IMR-90 (cell line): ENCODE measurements at regions not wholly inside any gene's neighbourhood (a gene's known extent, or its start where the extent isn't known, plus 50 kb on each side); places are given as distances from the start of the nearest gene placed in this dataset.

ENCODE experiments used
- ATAC-seq: fragments of 200-7000 bp; cut with Tn5 transposase; 2 replicates; pipeline ENCODE4 v1.9.1; 2020; ENCODE audit warnings: low read depth, mild to moderate bottlenecking, moderate library complexity
- BruUV-seq: library from RNA; stranded (reverse); fragments of 400-500 nt; replicated peaks from 2 replicates; lab custom pipeline; 2021; lab: Mats Ljungman, UMichigan
- CTCF ChIA-PET: fragments of 300-600 bp; formaldehyde crosslinking; extraction: SDS; loops from one replicate; lab custom pipeline; 2021; ENCODE audit warnings: antibody characterized with exemption; lab: Yijun Ruan, JAX
- POLR2A ChIA-PET: fragments of 300-600 bp; sonication (Branson Sonifier 250); formaldehyde crosslinking; loops from one replicate; lab custom pipeline; 2022; ENCODE audit warnings: antibody characterized with exemption; ENCODE audit not compliant: unreplicated experiment; lab: Charles Lee
- DNase-seq: peaks from one replicate; pipeline ENCODE4 v3.0.0; 2013
- H2AFZ ChIP-seq: replicated peaks from 2 replicates; pipeline ENCODE3; 2013; ENCODE audit warnings: low read length, mild to moderate bottlenecking; ENCODE audit not compliant: poor library complexity
- H2AK5ac ChIP-seq: 2 replicates; pipeline ENCODE4 v1.6.1; 2013; ENCODE audit warnings: low read depth, low read length, inconsistent platforms
- H2AK9ac ChIP-seq: replicated peaks from 2 replicates; pipeline ENCODE3; 2013; ENCODE audit warnings: mild to moderate bottlenecking, low read depth, low read length, moderate library complexity; ENCODE audit not compliant: poor library complexity
- H2BK120ac ChIP-seq: 2 replicates; pipeline ENCODE4 v1.6.1; 2013; ENCODE audit warnings: low read depth, low read length, inconsistent platforms
- H2BK15ac ChIP-seq: 3 replicates; pipeline ENCODE4 v1.6.1; 2013; ENCODE audit warnings: low read depth, low read length, inconsistent platforms
- H2BK20ac ChIP-seq: 2 replicates; pipeline ENCODE4 v1.6.1; 2013; ENCODE audit warnings: low read depth, mild to moderate bottlenecking, inconsistent platforms, low read length, moderate library complexity
- H2BK5ac ChIP-seq: 2 replicates; pipeline ENCODE4 v1.6.1; 2013; ENCODE audit warnings: mild to moderate bottlenecking, low read depth, low read length, inconsistent platforms; ENCODE audit not compliant: poor library complexity, severe bottlenecking
- H3K14ac ChIP-seq: replicated peaks from 2 replicates; pipeline ENCODE4 v1.6.1; 2013; ENCODE audit warnings: low read depth, low read length, inconsistent platforms
- H3K18ac ChIP-seq: 2 replicates; pipeline ENCODE4 v1.6.1; 2013; ENCODE audit warnings: low read depth, low read length, control low read depth
- H3K23ac ChIP-seq: 2 replicates; pipeline ENCODE4 v1.6.1; 2013; ENCODE audit warnings: low read depth, low read length, inconsistent platforms
- H3K27ac ChIP-seq: 2 replicates; pipeline ENCODE4 v1.5.1; 2013; ENCODE audit warnings: mild to moderate bottlenecking, control low read depth, low read length; ENCODE audit not compliant: insufficient read depth
- H3K27me3 ChIP-seq: 2 replicates; pipeline ENCODE4 v1.6.1; 2013; ENCODE audit warnings: low read length; ENCODE audit not compliant: control insufficient read depth, insufficient read depth
- H3K36me3 ChIP-seq: 2 replicates; pipeline ENCODE4 v1.6.1; 2013; ENCODE audit warnings: low read length, mixed read lengths; ENCODE audit not compliant: control insufficient read depth, insufficient read depth
- H3K4ac ChIP-seq: 2 replicates; pipeline ENCODE4 v1.6.1; 2013; ENCODE audit warnings: low read depth, low read length, inconsistent platforms
- H3K4me1 ChIP-seq: 2 replicates; pipeline ENCODE4 v1.6.1; 2013; ENCODE audit warnings: low read length, mixed read lengths; ENCODE audit not compliant: control insufficient read depth, insufficient read depth
- H3K4me2 ChIP-seq: 2 replicates; pipeline ENCODE4 v1.6.1; 2013; ENCODE audit warnings: low read depth, mild to moderate bottlenecking, control low read depth, low read length, moderate library complexity
- H3K4me3 ChIP-seq: 2 replicates; pipeline ENCODE4 v1.5.1; 2013; ENCODE audit warnings: low read depth, mild to moderate bottlenecking, control low read depth, low read length, moderate library complexity; ENCODE audit not compliant: insufficient read depth
- H3K56ac ChIP-seq: 2 replicates; pipeline ENCODE4 v1.6.1; 2013; ENCODE audit warnings: low read length, inconsistent platforms; ENCODE audit not compliant: insufficient read depth; ENCODE audit errors: extremely low read depth
- H3K79me1 ChIP-seq, 2 experiments: 2 replicates each; pipeline ENCODE4 v1.6.1; 2013; ENCODE audit warnings: low read length in 2 of 2, inconsistent platforms in 1 of 2, low read depth in 1 of 2
- H3K9ac ChIP-seq: 2 replicates; pipeline ENCODE4 v1.6.1; 2013; ENCODE audit warnings: low read depth, low read length, control low read depth
- H3K9me1 ChIP-seq: 2 replicates; pipeline ENCODE4 v1.6.1; 2013; ENCODE audit warnings: low read length, inconsistent platforms; ENCODE audit not compliant: insufficient read depth
- H3K9me3 ChIP-seq: 2 replicates; pipeline ENCODE4 v1.6.1; 2013; ENCODE audit warnings: low read length; ENCODE audit not compliant: control insufficient read depth, insufficient read depth
- H4K20me1 ChIP-seq: 2 replicates; pipeline ENCODE4 v1.6.1; 2013; ENCODE audit warnings: low read length, inconsistent platforms; ENCODE audit not compliant: insufficient read depth
- H4K5ac ChIP-seq: 2 replicates; pipeline ENCODE4 v1.6.1; 2013; ENCODE audit warnings: mild to moderate bottlenecking, low read depth, low read length, control low read depth
- H4K8ac ChIP-seq, 2 experiments: 2 replicates each; pipeline ENCODE4 v1.6.1; 2013; ENCODE audit warnings: low read depth in 2 of 2, low read length in 2 of 2, control low read depth in 1 of 2, inconsistent platforms in 1 of 2
- H4K91ac ChIP-seq: 2 replicates; pipeline ENCODE4 v1.6.1; 2013; ENCODE audit warnings: low read depth, low read length, inconsistent platforms; ENCODE audit not compliant: insufficient read depth
- CEBPB ChIP-seq: IDR thresholded peaks from 2 replicates; pipeline ENCODE4 v1.6.1; 2012; ENCODE audit warnings: low read depth, low read length, improper control_type of control experiment
- FOS ChIP-seq: fragments of 150-350 bp; IDR thresholded peaks from 2 replicates; pipeline ENCODE4 v1.6.1; 2016; ENCODE audit warnings: low read depth, low read length
- MAFK ChIP-seq: IDR thresholded peaks from 2 replicates; pipeline ENCODE4 v1.6.1; 2012; ENCODE audit warnings: low read depth, low read length, improper control_type of control experiment
- NFE2L2 ChIP-seq: fragments of 150-350 bp; IDR thresholded peaks from 2 replicates; pipeline ENCODE4 v1.6.1; 2016; ENCODE audit warnings: low read depth, mild to moderate bottlenecking, low read length
- WGBS, 2 experiments: methylation state at CpG; one replicate each; pipeline versions ENCODE4 v1.1.5 to v1.1.7; 2013; ENCODE audit warnings: missing lambda C conversion rate in 2 of 2; ENCODE audit not compliant: insufficient read length in 1 of 2; ENCODE audit errors: extremely low coverage in 2 of 2; 5-methylcytosine and 5-hydroxymethylcytosine counted together
- dilution Hi-C: fragments of 300-500 bp; cut with HindIII; formaldehyde crosslinking; loops from one replicate; pipeline ENCODE4 v1.14.3; 2018; ENCODE audit warnings: low sequenced_read_pairs; ENCODE audit not compliant: unreplicated experiment
- in situ Hi-C: fragments of 300-500 bp; cut with MboI; formaldehyde crosslinking; loops from 3 replicates; pipeline ENCODE4 v1.14.3; 2019; ENCODE audit warnings: low sequenced_read_pairs, inconsistent platforms, mixed read lengths
- intact Hi-C: fragments of 100-400 bp; cut with micrococcal nuclease; formaldehyde crosslinking; loops from 2 replicates; pipeline ENCODE4 v1.10.0; 2022

DNA sequence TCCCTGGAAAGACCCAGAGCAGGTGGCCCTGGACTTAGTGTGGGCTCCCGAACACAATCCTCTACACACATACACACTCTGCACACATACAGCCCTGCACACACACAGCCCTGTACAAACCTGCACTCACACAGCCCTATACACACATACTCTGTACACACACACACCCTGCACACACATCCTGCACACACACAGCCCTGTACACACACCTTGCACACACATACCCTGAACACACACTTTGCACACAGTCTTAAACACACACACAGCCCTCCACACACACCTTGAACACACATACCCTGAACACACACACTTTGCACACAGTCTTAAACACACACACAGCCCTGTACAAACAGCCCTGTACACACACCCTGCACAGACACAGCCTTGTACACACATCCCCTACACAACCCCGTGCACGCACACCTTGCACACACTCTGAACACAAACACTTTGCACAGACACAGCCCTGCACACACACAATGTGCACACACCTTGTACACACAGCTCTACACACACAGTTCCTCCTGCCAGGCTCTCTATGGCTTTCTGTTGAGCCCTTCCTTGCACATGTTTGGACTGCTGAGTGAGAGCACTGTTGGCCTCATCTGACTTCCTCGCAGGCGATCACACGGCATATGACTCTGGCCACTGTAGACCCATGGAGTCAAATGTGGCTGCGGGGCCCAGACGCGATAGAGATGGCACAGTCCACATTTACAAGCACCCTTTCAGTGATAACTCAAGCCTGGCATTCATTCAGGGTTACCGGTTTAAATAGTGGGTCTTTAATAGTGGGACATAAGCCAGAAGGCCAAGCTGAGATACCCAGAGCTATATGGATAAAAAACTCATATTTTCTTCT is 245.7 kb upstream of the IRX1 start:
- H3K9me1 ChIP-seq = no peaks in the 10 kb centered on the region
- no peak overlapping the region for H3K56ac ChIP-seq
- no TSS peak for BruUV-seq
- no peak overlapping the region for H3K4ac ChIP-seq
- no peak overlapping the region for H3K9ac ChIP-seq
- POLR2A ChIA-PET = no interaction called here
- intact Hi-C loops (no loop called here), dilution Hi-C loops (no loop called here), in situ Hi-C loops (no loop called here)
- H4K8ac ChIP-seq = no peak overlapping the region
- no peak overlapping the region for H3K23ac ChIP-seq
- H3K27me3 ChIP-seq = no peaks in the 10 kb centered on the region
- TF ChIP-seq FOS (no peak), MAFK (no peak), CEBPB (no peak), NFE2L2 (no peak)
- H3K14ac ChIP-seq = no peak overlapping the region
- H3K4me3 ChIP-seq = no peak overlapping the region
- H2BK20ac ChIP-seq = no peak overlapping the region
- H3K79me1 ChIP-seq = no peaks in the 10 kb centered on the region
- no peak overlapping the region for H2AK9ac ChIP-seq
- peaks cover 43% of the 10 kb centered on the region for H3K9me3 ChIP-seq
- H2BK120ac ChIP-seq = no peak overlapping the region
- no peak for ATAC-seq
- no peak overlapping the region for H2BK5ac ChIP-seq
- WGBS, 2 experiments = 80% methylated on average over 3 of the region's 10 CpGs; no CpG with 5 or more reads in 1 of the 2 experiments
- no peak for DNase-seq
- no peak overlapping the region for H2AK5ac ChIP-seq
- no peak overlapping the region for H3K18ac ChIP-seq
- no peak overlapping the region for H4K5ac ChIP-seq
- no peak overlapping the region for H2AFZ ChIP-seq
- no peak overlapping the region for H2BK15ac ChIP-seq
- no peak overlapping the region for H3K27ac ChIP-seq
- no peaks in the 10 kb centered on the region for H3K4me1 ChIP-seq
- no peak overlapping the region for H3K4me2 ChIP-seq
- H4K20me1 ChIP-seq = no peaks in the 10 kb centered on the region
- H4K91ac ChIP-seq = no peak overlapping the region
- H3K36me3 ChIP-seq = no peaks in the 10 kb centered on the region
- CTCF ChIA-PET = no interaction called here
